Epithelial cell of esophagus (primary cell): ENCODE measurements at regions not wholly inside any gene's neighbourhood (a gene's known extent, or its start where the extent isn't known, plus 50 kb on each side); places are given as distances from the start of the nearest gene placed in this dataset.

Experiments
- DNase-seq: peaks from one replicate; pipeline ENCODE4 v3.0.0; 2010; ENCODE audit warnings: low read depth
- H3K4me3 ChIP-seq: 2 replicates; pipeline ENCODE4 v1.5.1; 2011; ENCODE audit warnings: mild to moderate bottlenecking, low read length, control low read depth
- CTCF ChIP-seq: IDR thresholded peaks from 2 replicates; pipeline ENCODE4 v1.5.1; 2011; ENCODE audit warnings: low read depth, mild to moderate bottlenecking, low read length, control low read depth, inconsistent platforms; ENCODE audit not compliant: insufficient read depth; ENCODE audit errors: missing control alignments

GRCh38 chr12:23428758-23429157 lies 520.7 kb downstream of the SOX5 start:
- no peak for DNase-seq
- H3K4me3 ChIP-seq, result no peak overlapping the region
- TF ChIP-seq CTCF, result no peak

- no peak for DNase-seq
- H3K4me3 ChIP-seq, result no peak overlapping the region
- no peak for TF ChIP-seq CTCF
Observed at GRCh38 chr12:23431006-23431405, 518.5 kb downstream of the SOX5 start.

GRCh38 chr12:23433121-23433520 lies 516.3 kb downstream of the SOX5 start:
- no peak for DNase-seq
- no peak for TF ChIP-seq CTCF
- no peak overlapping the region for H3K4me3 ChIP-seq

- no peak overlapping the region for H3K4me3 ChIP-seq
- no peak for TF ChIP-seq CTCF
- DNase-seq, result no peak
Observed at GRCh38 chr12:23434154-23434553, 515.3 kb downstream of the SOX5 start.

GRCh38 chr12:23446746-23447145 lies 502.7 kb downstream of the SOX5 start:
- TF ChIP-seq CTCF, result no peak
- H3K4me3 ChIP-seq, result no peak overlapping the region
- DNase-seq, result no peak

- H3K4me3 ChIP-seq, result no peak overlapping the region
- TF ChIP-seq CTCF, result no peak
- DNase-seq, result no peak
Observed at GRCh38 chr12:23450810-23451209, 498.7 kb downstream of the SOX5 start.

GRCh38 chr12:23455283-23455682 lies 494.2 kb downstream of the SOX5 start:
- H3K4me3 ChIP-seq, result no peak overlapping the region
- DNase-seq, result no peak
- no peak for TF ChIP-seq CTCF
